ENCODE measurements at regions not wholly inside any gene's neighbourhood (a gene's known extent, or its start where the extent isn't known, plus 50 kb on each side); places are given as distances from the start of the nearest gene placed in this dataset.

DNA sequence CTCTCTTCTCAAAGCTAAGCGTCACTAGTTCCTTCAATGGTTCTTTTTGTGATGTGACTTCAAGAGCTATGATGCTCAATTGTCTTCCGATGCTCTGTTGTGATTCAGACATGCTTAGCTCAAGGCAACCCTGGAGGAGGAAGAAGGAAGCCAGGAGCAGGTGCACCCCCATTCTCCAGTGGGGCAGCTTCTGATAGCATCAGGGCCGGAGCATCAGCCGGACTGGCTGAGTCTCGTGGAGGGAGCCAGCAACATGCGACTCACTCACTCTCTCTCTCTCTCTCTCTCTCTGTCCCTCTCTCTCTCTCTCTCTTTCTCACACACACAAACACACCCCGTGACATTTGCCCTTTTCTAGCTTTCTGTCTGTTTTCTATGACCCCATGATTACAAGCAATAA lies 140.2 kb downstream of the HSD17B3 start:
- WGBS (ENCODE audit: insufficient coverage, low coverage, missing lambda C conversion rate) = 0% methylated on average over 5 of the region's 7 CpGs
- POLR2A ChIA-PET = interaction anchor here (1.3 kb wide), 1 partner anchor 18 kb away, joined by 6 read pairs; no protein-coding TSS in a partner anchor

DNA sequence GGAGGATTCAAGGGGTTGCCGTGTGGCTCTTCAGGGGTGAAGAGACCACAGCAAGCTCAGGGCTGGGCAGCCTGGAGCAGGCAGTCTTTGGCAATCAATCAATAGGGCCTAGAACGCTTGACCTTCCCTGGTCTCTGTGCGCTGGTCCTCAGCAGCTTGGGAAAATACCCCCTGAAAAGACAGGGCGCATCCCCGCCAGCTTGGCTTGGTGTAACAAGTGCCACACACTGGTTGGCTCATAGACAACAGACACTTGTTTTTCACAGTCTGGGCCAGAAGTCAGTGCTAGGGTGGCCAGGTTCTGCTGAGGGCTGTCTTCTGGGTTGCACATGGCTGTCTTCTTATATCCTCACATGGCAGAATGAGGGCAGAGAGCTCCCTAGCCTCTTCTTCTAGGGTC lies 141.1 kb downstream of the HSD17B3 start:
- ChIA-PET CTCF (ENCODE audit: low intra/inter-chr PET ratio) (no interaction called here), POLR2A (interaction anchor here (1.3 kb wide), 1 partner anchor 19 kb away, joined by 6 read pairs; no protein-coding TSS in a partner anchor)
- FAIRE-seq (no peak), DNase-seq (ENCODE audit: extremely low read depth in 1 of 4, low spot score in 3 of 4) (no peak), ATAC-seq (no peak)
- H3K36me3 ChIP-seq (ENCODE audit: control insufficient read depth, insufficient read depth, low read length) = no peaks in the 10 kb centered on the region
- no peaks in the 10 kb centered on the region for H3K9me3 ChIP-seq (replicated peaks; ENCODE audit: control insufficient read depth, insufficient read depth, low read depth, low read length)
- H3K9me1 ChIP-seq (ENCODE audit: control insufficient read depth, insufficient read depth, low read length) = no peaks in the 10 kb centered on the region
- in situ Hi-C loops (cut with MboI) (no loop called here), intact Hi-C loops (cut with micrococcal nuclease) (no loop called here)
- no peaks in the 10 kb centered on the region; the same call in 1 of the 2 replicates for H4K20me1 ChIP-seq (replicated peaks; ENCODE audit: control insufficient read depth, insufficient read depth, low read length)
- H3K4me2 ChIP-seq (ENCODE audit: insufficient read depth, low read length) = no peak overlapping the region
- no peaks in the 10 kb centered on the region for H3K4me1 ChIP-seq (replicated peaks in 1 of 2; ENCODE audit: control insufficient read depth in 2 of 2, insufficient read depth in 2 of 2, low read length in 2 of 2)
- H3K9ac ChIP-seq (ENCODE audit: insufficient read depth in 1 of 2, low read depth in 2 of 2, low read length in 2 of 2) = no peak overlapping the region
- no peak overlapping the region for H3K4me3 ChIP-seq
- H3K27ac ChIP-seq (ENCODE audit: extremely low read depth, low read depth, low read length) = no peak overlapping the region
- H3K79me2 ChIP-seq (ENCODE audit: control insufficient read depth, insufficient read depth, low read length) = no peaks in the 10 kb centered on the region
- no peak overlapping the region for H2AFZ ChIP-seq (ENCODE audit: low read depth, low read length)
- 2% methylated on average over 5 of the region's 5 CpGs for WGBS (ENCODE audit: insufficient coverage, low coverage, missing lambda C conversion rate)
- no TSS peak for BruUV-seq (replicated peaks)
- H3K27me3 ChIP-seq (ENCODE audit: control insufficient read depth in 2 of 2, insufficient read depth in 2 of 2, low read length in 2 of 2) = peaks cover 33 to 76% of the 10 kb centered on the region in 2 experiments
- TF ChIP-seq, protein P1, sequence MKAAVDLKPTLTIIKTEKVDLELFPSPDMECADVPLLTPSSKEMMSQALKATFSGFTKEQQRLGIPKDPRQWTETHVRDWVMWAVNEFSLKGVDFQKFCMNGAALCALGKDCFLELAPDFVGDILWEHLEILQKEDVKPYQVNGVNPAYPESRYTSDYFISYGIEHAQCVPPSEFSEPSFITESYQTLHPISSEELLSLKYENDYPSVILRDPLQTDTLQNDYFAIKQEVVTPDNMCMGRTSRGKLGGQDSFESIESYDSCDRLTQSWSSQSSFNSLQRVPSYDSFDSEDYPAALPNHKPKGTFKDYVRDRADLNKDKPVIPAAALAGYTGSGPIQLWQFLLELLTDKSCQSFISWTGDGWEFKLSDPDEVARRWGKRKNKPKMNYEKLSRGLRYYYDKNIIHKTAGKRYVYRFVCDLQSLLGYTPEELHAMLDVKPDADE (conservative IDR thresholded peaks at IDR 0.05; ENCODE audit: control insufficient read depth, low read depth, low read length) = no peak
- no peak for TF ChIP-seq L3MBTL2 (IDR thresholded peaks at IDR 0.05)
- no peak for TF ChIP-seq ZNF551 (CRISPR knock-in tag; IDR thresholded peaks at IDR 0.05)
- no peak for TF ChIP-seq ZNF24 (IDR thresholded peaks at IDR 0.05)
- TF ChIP-seq PML (IDR thresholded peaks at IDR 0.05; ENCODE audit: low read length) = no peak
- TF ChIP-seq BRF1 (IDR thresholded peaks at IDR 0.05; ENCODE audit: borderline replicate concordance, extremely low read depth, insufficient read length) = no peak
- TF ChIP-seq BMI1 (IDR thresholded peaks at IDR 0.05; ENCODE audit: low read length) = no peak
- TF ChIP-seq SP1 (CRISPR knock-in tag; IDR thresholded peaks at IDR 0.05) = no peak

More for the DNA sequence above, 140.2 kb downstream of the HSD17B3 start:
- Histone ChIP-seq H3K36me3 (ENCODE audit: control insufficient read depth, insufficient read depth, low read length) (no peaks in the 10 kb centered on the region), H3K9me3 (replicated peaks; ENCODE audit: control insufficient read depth, insufficient read depth, low read depth, low read length) (no peaks in the 10 kb centered on the region), H4K20me1 (replicated peaks; ENCODE audit: control insufficient read depth, insufficient read depth, low read length) (no peaks in the 10 kb centered on the region; the same call in 1 of the 2 replicates), H3K27ac (ENCODE audit: extremely low read depth, low read depth, low read length) (no peak overlapping the region), H3K27me3 (ENCODE audit: control insufficient read depth in 2 of 2, insufficient read depth in 2 of 2, low read length in 2 of 2) (peaks cover 35 to 75% of the 10 kb centered on the region in 2 experiments), H3K9ac (ENCODE audit: insufficient read depth in 1 of 2, low read depth in 2 of 2, low read length in 2 of 2) (no peak overlapping the region), H3K4me1 (replicated peaks in 1 of 2; ENCODE audit: control insufficient read depth in 2 of 2, insufficient read depth in 2 of 2, low read length in 2 of 2) (no peaks in the 10 kb centered on the region), H3K4me2 (ENCODE audit: insufficient read depth, low read length) (no peak overlapping the region), H2AFZ (ENCODE audit: low read depth, low read length) (no peak overlapping the region), H3K4me3 (no peak overlapping the region), H3K79me2 (ENCODE audit: control insufficient read depth, insufficient read depth, low read length) (no peaks in the 10 kb centered on the region), H3K9me1 (ENCODE audit: control insufficient read depth, insufficient read depth, low read length) (no peaks in the 10 kb centered on the region)
- in situ Hi-C loops (cut with MboI) = no loop called here
- TF ChIP-seq, protein P2, sequence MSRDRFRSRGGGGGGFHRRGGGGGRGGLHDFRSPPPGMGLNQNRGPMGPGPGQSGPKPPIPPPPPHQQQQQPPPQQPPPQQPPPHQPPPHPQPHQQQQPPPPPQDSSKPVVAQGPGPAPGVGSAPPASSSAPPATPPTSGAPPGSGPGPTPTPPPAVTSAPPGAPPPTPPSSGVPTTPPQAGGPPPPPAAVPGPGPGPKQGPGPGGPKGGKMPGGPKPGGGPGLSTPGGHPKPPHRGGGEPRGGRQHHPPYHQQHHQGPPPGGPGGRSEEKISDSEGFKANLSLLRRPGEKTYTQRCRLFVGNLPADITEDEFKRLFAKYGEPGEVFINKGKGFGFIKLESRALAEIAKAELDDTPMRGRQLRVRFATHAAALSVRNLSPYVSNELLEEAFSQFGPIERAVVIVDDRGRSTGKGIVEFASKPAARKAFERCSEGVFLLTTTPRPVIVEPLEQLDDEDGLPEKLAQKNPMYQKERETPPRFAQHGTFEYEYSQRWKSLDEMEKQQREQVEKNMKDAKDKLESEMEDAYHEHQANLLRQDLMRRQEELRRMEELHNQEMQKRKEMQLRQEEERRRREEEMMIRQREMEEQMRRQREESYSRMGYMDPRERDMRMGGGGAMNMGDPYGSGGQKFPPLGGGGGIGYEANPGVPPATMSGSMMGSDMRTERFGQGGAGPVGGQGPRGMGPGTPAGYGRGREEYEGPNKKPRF (IDR thresholded peaks at IDR 0.05; ENCODE audit: low read depth, low read length) = no peak
- TF ChIP-seq NCOR1 (IDR thresholded peaks at IDR 0.05) = no peak
- intact Hi-C loops (cut with micrococcal nuclease) = no loop called here
- CTCF ChIA-PET (ENCODE audit: low intra/inter-chr PET ratio) = no interaction called here
- FAIRE-seq (no peak), DNase-seq (ENCODE audit: extremely low read depth in 1 of 4, low spot score in 3 of 4) (no peak), ATAC-seq (no peak)
- BruUV-seq (replicated peaks) = no TSS peak
